H1 (cell line): ENCODE measurements at regions not wholly inside any gene's neighbourhood (a gene's known extent, or its start where the extent isn't known, plus 50 kb on each side); places are given as distances from the start of the nearest gene placed in this dataset.

ENCODE experiments used
- BACH1 ChIP-seq: IDR thresholded peaks from 2 replicates; pipeline ENCODE4 v1.6.1; 2012; ENCODE audit warnings: low read length, improper control_type of control experiment
- JUND ChIP-seq: IDR thresholded peaks from 2 replicates; pipeline ENCODE4 v1.6.1; 2011; ENCODE audit warnings: mild to moderate bottlenecking, improper control_type of control experiment, low read length
- PHF8 ChIP-seq: fragments of 200-600 bp; sonication (generic); conservative IDR thresholded peaks from 2 replicates; pipeline ENCODE4 v1.7.1; 2012; ENCODE audit warnings: low read depth, mild to moderate bottlenecking, inconsistent platforms, low read length, moderate library complexity
- RAD21 ChIP-seq, 2 experiments: IDR thresholded peaks in 1 of 2; conservative IDR thresholded peaks in 1 of 2; 2 replicates each; pipeline ENCODE4 v1.6.1; 2011; ENCODE audit warnings: low read depth in 2 of 2, low read length in 2 of 2, improper control_type of control experiment in 1 of 2, inconsistent platforms in 1 of 2, mild to moderate bottlenecking in 1 of 2, moderate library complexity in 1 of 2
- SIN3A ChIP-seq, 2 experiments: IDR thresholded peaks in 1 of 2; conservative IDR thresholded peaks in 1 of 2; 2 replicates each; pipeline ENCODE4 v1.6.1; 2011 to 2012; ENCODE audit warnings: low read length in 2 of 2, improper control_type of control experiment in 1 of 2, low read depth in 1 of 2, mild to moderate bottlenecking in 1 of 2
- SP4 ChIP-seq: IDR thresholded peaks from 2 replicates; pipeline ENCODE4 v1.6.1; 2012; ENCODE audit warnings: low read length, inconsistent platforms
- TAF1 ChIP-seq: IDR thresholded peaks from 2 replicates; pipeline ENCODE4 v1.6.1; 2011; ENCODE audit warnings: mild to moderate bottlenecking, low read depth, low read length
- USF2 ChIP-seq: IDR thresholded peaks from 2 replicates; pipeline ENCODE4 v1.6.1; 2011; ENCODE audit warnings: low read length, improper control_type of control experiment
- TF ChIP-seq, protein P1 (sequence below): IDR thresholded peaks from 2 replicates; pipeline ENCODE4 v1.6.1; 2012; ENCODE audit warnings: inconsistent platforms
- TF ChIP-seq, protein P2 (sequence below), 3 experiments: IDR thresholded peaks; 1 replicate in 2 of 3; 2 replicates in 1 of 3; pipeline versions ENCODE4 v1.5.1 to v1.6.1; 2011; ENCODE audit warnings: low read length in 3 of 3, mild to moderate bottlenecking in 3 of 3, inconsistent platforms in 2 of 3, low read depth in 1 of 3, moderate library complexity in 1 of 3; ENCODE audit not compliant: insufficient read depth in 1 of 3; ENCODE audit errors: control extremely low read depth in 1 of 3
- TF ChIP-seq, protein P3 (sequence below): IDR thresholded peaks from 2 replicates; pipeline ENCODE4 v1.6.1; 2011; ENCODE audit warnings: low read depth, mild to moderate bottlenecking, low read length; ENCODE audit not compliant: insufficient read depth
- TF ChIP-seq, protein P4 (sequence below): IDR thresholded peaks from 2 replicates; pipeline ENCODE4 v1.6.1; 2012; ENCODE audit warnings: inconsistent platforms

DNA sequence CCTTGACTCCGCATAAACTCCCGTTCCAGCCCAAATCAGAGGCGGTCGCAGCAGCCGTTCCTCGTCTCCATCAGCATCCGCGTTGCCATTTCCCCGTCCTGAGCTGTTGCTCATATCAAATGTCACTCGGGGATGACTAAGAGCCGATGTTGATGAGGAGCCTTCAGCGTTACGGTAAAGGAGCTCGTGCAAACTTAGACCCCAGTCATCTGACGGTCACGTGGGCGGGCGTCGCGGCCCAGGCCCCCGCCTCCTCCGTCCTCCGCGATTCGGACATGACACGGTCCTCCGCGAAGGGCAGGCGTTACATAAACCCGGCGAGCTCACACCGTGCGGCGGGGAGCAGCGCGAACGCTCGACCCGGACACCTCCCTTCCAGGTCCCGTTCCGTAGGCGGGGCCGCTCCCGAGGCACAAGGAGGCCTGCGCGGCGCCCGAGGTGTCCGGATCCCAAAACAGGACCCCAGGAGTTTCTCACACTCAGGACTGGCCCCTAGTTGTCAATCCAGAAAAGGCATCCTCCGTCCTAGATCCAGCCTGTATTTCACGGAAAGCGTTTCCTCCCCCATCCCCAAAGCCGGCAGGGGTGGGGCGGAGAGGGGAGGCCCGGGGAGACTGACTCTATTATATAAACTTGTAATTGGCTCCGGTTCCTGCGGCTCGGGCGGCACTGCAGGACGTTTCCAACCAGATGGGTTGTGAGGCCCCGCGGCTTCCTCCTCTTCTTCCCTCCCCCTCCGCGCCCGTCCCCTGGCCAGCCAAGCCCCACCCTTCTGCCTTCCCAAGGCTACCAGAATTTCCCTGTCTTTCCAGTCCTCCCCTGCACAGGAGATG, 100.0 kb upstream of the IGF1R start (continued):
- TF ChIP-seq, protein P1, sequence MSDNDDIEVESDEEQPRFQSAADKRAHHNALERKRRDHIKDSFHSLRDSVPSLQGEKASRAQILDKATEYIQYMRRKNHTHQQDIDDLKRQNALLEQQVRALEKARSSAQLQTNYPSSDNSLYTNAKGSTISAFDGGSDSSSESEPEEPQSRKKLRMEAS, result peak; percentile 96
- TF ChIP-seq RAD21 (IDR thresholded peaks at IDR 0.05 in 1 of 2, conservative IDR thresholded peaks at IDR 0.05 in 1 of 2; ENCODE audit: low read depth in 2 of 2, low read length in 2 of 2), result peak; percentile 5 to 29; a peak in 3 of 4 replicates
- TF ChIP-seq SIN3A (conservative IDR thresholded peaks at IDR 0.05 in 1 of 2, IDR thresholded peaks at IDR 0.05 in 1 of 2; ENCODE audit: low read depth in 1 of 2, low read length in 2 of 2), result peak; percentile 25 to 79; a peak in 2 of 4 replicates
- peak; percentile 49; the same call in 1 of the 2 replicates for TF ChIP-seq BACH1
- peak; percentile 30; the same call in 1 of the 2 replicates for TF ChIP-seq SP4
- TF ChIP-seq, protein P2, sequence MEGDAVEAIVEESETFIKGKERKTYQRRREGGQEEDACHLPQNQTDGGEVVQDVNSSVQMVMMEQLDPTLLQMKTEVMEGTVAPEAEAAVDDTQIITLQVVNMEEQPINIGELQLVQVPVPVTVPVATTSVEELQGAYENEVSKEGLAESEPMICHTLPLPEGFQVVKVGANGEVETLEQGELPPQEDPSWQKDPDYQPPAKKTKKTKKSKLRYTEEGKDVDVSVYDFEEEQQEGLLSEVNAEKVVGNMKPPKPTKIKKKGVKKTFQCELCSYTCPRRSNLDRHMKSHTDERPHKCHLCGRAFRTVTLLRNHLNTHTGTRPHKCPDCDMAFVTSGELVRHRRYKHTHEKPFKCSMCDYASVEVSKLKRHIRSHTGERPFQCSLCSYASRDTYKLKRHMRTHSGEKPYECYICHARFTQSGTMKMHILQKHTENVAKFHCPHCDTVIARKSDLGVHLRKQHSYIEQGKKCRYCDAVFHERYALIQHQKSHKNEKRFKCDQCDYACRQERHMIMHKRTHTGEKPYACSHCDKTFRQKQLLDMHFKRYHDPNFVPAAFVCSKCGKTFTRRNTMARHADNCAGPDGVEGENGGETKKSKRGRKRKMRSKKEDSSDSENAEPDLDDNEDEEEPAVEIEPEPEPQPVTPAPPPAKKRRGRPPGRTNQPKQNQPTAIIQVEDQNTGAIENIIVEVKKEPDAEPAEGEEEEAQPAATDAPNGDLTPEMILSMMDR (IDR thresholded peaks at IDR 0.05; ENCODE audit: control extremely low read depth in 1 of 3, insufficient read depth in 1 of 3, low read depth in 1 of 3, low read length in 3 of 3), result peak; percentile 22 to 46 (median 40)
- TF ChIP-seq, protein P3, sequence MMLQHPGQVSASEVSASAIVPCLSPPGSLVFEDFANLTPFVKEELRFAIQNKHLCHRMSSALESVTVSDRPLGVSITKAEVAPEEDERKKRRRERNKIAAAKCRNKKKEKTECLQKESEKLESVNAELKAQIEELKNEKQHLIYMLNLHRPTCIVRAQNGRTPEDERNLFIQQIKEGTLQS, result peak; percentile 75
- TF ChIP-seq PHF8, result peak; percentile 41
- peak; percentile 87 for TF ChIP-seq USF2
- TF ChIP-seq TAF1, result 0 out of 2 replicates have a peak, but pooled peaks have one; percentile 33
- TF ChIP-seq, protein P4, sequence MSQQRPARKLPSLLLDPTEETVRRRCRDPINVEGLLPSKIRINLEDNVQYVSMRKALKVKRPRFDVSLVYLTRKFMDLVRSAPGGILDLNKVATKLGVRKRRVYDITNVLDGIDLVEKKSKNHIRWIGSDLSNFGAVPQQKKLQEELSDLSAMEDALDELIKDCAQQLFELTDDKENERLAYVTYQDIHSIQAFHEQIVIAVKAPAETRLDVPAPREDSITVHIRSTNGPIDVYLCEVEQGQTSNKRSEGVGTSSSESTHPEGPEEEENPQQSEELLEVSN, result peak; percentile 91
- TF ChIP-seq JUND, result no peak
